ENCODE measurements at regions not wholly inside any gene's neighbourhood (a gene's known extent, or its start where the extent isn't known, plus 50 kb on each side); places are given as distances from the start of the nearest gene placed in this dataset.
"Not testable (repeated sequence)": the region's sequence is repeated elsewhere in the genome, so short reads cannot be mapped to it uniquely, and the experiment has no call there.

- no peak for DNase-seq (ENCODE audit: low spot score)
Measured at GRCh38 chr18:51330148-51330547, 132.7 kb upstream of the MEX3C start.

- DNase-seq (ENCODE audit: low spot score): no peak
Measured at GRCh38 chr18:51330739-51331138, 133.3 kb upstream of the MEX3C start.

- no peak for DNase-seq (ENCODE audit: low spot score)
Measured at GRCh38 chr18:51337406-51337805, 139.9 kb upstream of the MEX3C start.

- DNase-seq (ENCODE audit: low spot score): no peak
Measured at GRCh38 chr18:51339856-51340255, 142.4 kb upstream of the MEX3C start.

GRCh38 chr18:51340332-51340731 is 142.9 kb upstream of the MEX3C start:
- no peak for DNase-seq (ENCODE audit: low spot score)

- DNase-seq (ENCODE audit: low spot score): peak; percentile 54
Measured at GRCh38 chr18:51342815-51343214, 145.3 kb upstream of the MEX3C start.

- DNase-seq (ENCODE audit: low spot score): no peak
Measured at GRCh38 chr18:51345848-51346391, 148.4 kb upstream of the MEX3C start.

GRCh38 chr18:51346404-51346803 is 148.9 kb upstream of the MEX3C start:
- no peak for DNase-seq (ENCODE audit: low spot score)

- DNase-seq (ENCODE audit: low spot score): no peak
Measured at GRCh38 chr18:51350081-51350480, 152.6 kb upstream of the MEX3C start.

GRCh38 chr18:51355841-51356240 is 158.4 kb upstream of the MEX3C start:
- no peak for DNase-seq (ENCODE audit: low spot score)

- DNase-seq (ENCODE audit: low spot score): not testable (repeated sequence)
Measured at GRCh38 chr18:51360301-51360700, 162.8 kb upstream of the MEX3C start.

- DNase-seq (ENCODE audit: low spot score): peak; percentile 72
Measured at GRCh38 chr18:51361130-51361860, 163.8 kb upstream of the MEX3C start.

- no peak for DNase-seq (ENCODE audit: low spot score)
Measured at GRCh38 chr18:51363384-51363783, 165.9 kb upstream of the MEX3C start.

GRCh38 chr18:51370996-51371395 is 173.5 kb upstream of the MEX3C start:
- DNase-seq (ENCODE audit: low spot score): no peak

- no peak for DNase-seq (ENCODE audit: low spot score)
Measured at GRCh38 chr18:51371929-51372328, 174.4 kb upstream of the MEX3C start.

- DNase-seq (ENCODE audit: low spot score): peak; percentile 43
Measured at GRCh38 chr18:51382081-51382480, 184.6 kb upstream of the MEX3C start.

GRCh38 chr18:51383116-51383515 is 185.6 kb upstream of the MEX3C start:
- peak; percentile 25 for DNase-seq (ENCODE audit: low spot score)

- peak; percentile 13 for DNase-seq (ENCODE audit: low spot score)
Measured at GRCh38 chr18:51383711-51384110, 186.2 kb upstream of the MEX3C start.

- no peak for DNase-seq (ENCODE audit: low spot score)
Measured at GRCh38 chr18:51385270-51385669, 187.8 kb upstream of the MEX3C start.

- DNase-seq (ENCODE audit: low spot score): no peak
Measured at GRCh38 chr18:51390702-51391101, 193.2 kb upstream of the MEX3C start.

- no peak for DNase-seq (ENCODE audit: low spot score)
Measured at GRCh38 chr18:51391215-51391614, 193.7 kb upstream of the MEX3C start.

GRCh38 chr18:51391731-51392130 is 194.2 kb upstream of the MEX3C start:
- no peak for DNase-seq (ENCODE audit: low spot score)

- DNase-seq (ENCODE audit: low spot score): no peak
Measured at GRCh38 chr18:51397347-51397962, 200.0 kb upstream of the MEX3C start.

Data from umbilical cord (tissue), 1 donor.